ENCODE measurements at regions not wholly inside any gene's neighbourhood (a gene's known extent, or its start where the extent isn't known, plus 50 kb on each side); places are given as distances from the start of the nearest gene placed in this dataset.

DNA sequence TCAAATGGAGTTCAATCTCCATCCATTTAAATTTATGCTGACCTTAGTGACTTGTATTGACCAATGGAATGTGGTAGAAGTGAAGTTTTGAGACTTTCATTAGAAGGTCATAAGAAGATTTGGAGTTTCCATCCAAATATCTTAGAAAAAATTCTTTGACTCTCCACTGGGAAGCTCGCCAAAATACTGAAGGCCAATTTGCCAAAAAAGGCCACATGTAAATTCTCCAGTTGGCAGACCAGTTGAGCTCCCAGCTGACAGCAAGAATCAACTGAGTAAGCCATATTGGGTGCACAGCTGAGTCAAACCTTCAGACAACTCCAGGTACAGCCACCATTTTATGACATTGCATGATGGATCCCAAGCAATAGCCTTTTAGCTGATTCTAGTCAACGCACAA lies 228.3 kb upstream of the SETBP1 start:
- Histone ChIP-seq H3K4me3 (ENCODE audit: low read length in 2 of 2) (no peak overlapping the region), H2BK120ac (ENCODE audit: low read depth, low read length) (no peak overlapping the region), H3K27ac (replicated peaks; ENCODE audit: low read length) (no peak overlapping the region), H3K36me3 (replicated peaks in 1 of 2; ENCODE audit: control insufficient read depth in 2 of 2, insufficient read depth in 2 of 2, low read length in 2 of 2) (no peaks in the 10 kb centered on the region), H4K91ac (ENCODE audit: low read depth, low read length, poor library complexity) (no peak overlapping the region), H2AFZ (ENCODE audit: low read length) (no peak overlapping the region), H3K4me2 (ENCODE audit: insufficient read depth, low read length, poor library complexity, severe bottlenecking) (no peak overlapping the region), H2BK15ac (ENCODE audit: low read length) (no peak overlapping the region), H3K4ac (ENCODE audit: low read length) (no peak overlapping the region), H3K23ac (ENCODE audit: low read depth, low read length, poor library complexity) (no peak overlapping the region), H3K9me3 (replicated peaks in 1 of 2; ENCODE audit: control insufficient read depth in 2 of 2, insufficient read depth in 1 of 2, low read depth in 1 of 2, low read length in 2 of 2) (no peaks in the 10 kb centered on the region), H3K9ac (ENCODE audit: low read depth, low read length, poor library complexity) (no peak overlapping the region), H3K79me1 (ENCODE audit: low read depth, low read length) (no peaks in the 10 kb centered on the region), H3K27me3 (ENCODE audit: control insufficient read depth in 3 of 3, insufficient read depth in 3 of 3, low read depth in 1 of 3, low read length in 3 of 3) (peaks cover 0 to 3% (median 0%) of the 10 kb centered on the region in 3 experiments), H2BK12ac (ENCODE audit: low read length) (no peak overlapping the region), H4K8ac (ENCODE audit: low read depth, low read length) (no peak overlapping the region), H2AK5ac (ENCODE audit: low read depth, low read length) (no peak overlapping the region), H3K4me1 (ENCODE audit: control insufficient read depth in 2 of 2, insufficient read depth in 1 of 2, low read depth in 1 of 2, low read length in 2 of 2) (peaks cover 0 to 4% of the 10 kb centered on the region in 2 donors), H3K14ac (ENCODE audit: low read length) (no peak overlapping the region), H3K18ac (ENCODE audit: low read length) (no peak overlapping the region), H2BK5ac (ENCODE audit: low read length) (no peak overlapping the region)
- no peak for DNase-seq (ENCODE audit: low spot score)
- no CpG with 5 or more reads among the region's 2 CpGs for WGBS, 2 donors (ENCODE audit: extremely low coverage in 2 of 2, insufficient read length in 2 of 2, insufficient replicate concordance in 1 of 2)

DNA sequence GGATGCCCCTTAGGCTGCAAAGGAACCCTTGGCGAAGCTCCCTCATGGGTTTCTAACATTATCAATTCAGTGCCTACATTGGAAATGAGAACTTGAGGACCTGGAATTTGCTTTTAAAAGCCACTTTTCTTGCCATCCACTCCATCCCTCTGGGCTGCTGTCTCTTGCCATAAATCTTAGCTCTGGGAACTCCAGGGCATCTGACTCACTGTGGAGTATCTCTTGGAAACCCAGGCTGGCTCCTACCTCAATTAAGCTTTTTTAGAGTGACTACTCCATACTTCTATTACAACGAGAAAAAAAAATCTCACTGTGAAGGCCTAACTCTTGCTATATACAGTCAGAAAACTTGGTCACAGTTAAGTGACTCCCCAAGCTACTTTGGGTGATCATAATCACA lies 227.2 kb upstream of the SETBP1 start:
- DNase-seq (ENCODE audit: low spot score): no peak
- H2BK5ac ChIP-seq (ENCODE audit: low read length): no peak overlapping the region
- no peak overlapping the region for H4K8ac ChIP-seq (ENCODE audit: low read depth, low read length)
- H2BK12ac ChIP-seq (ENCODE audit: low read length): no peak overlapping the region
- H3K4me3 ChIP-seq (ENCODE audit: low read length in 2 of 2): no peak overlapping the region
- no peak overlapping the region for H3K4ac ChIP-seq (ENCODE audit: low read length)
- H3K14ac ChIP-seq (ENCODE audit: low read length): no peak overlapping the region
- no peak overlapping the region for H3K4me2 ChIP-seq (ENCODE audit: insufficient read depth, low read length, poor library complexity, severe bottlenecking)
- H3K23ac ChIP-seq (ENCODE audit: low read depth, low read length, poor library complexity): no peak overlapping the region
- H2AK5ac ChIP-seq (ENCODE audit: low read depth, low read length): no peak overlapping the region
- no peaks in the 10 kb centered on the region for H3K9me3 ChIP-seq (replicated peaks in 1 of 2; ENCODE audit: control insufficient read depth in 2 of 2, insufficient read depth in 1 of 2, low read depth in 1 of 2, low read length in 2 of 2)
- H2BK120ac ChIP-seq (ENCODE audit: low read depth, low read length): no peak overlapping the region
- H3K36me3 ChIP-seq (replicated peaks in 1 of 2; ENCODE audit: control insufficient read depth in 2 of 2, insufficient read depth in 2 of 2, low read length in 2 of 2): no peaks in the 10 kb centered on the region
- no peak overlapping the region for H2BK15ac ChIP-seq (ENCODE audit: low read length)
- no peak overlapping the region for H3K27ac ChIP-seq (replicated peaks; ENCODE audit: low read length)
- H3K4me1 ChIP-seq (ENCODE audit: control insufficient read depth in 2 of 2, insufficient read depth in 1 of 2, low read depth in 1 of 2, low read length in 2 of 2): peaks cover 0 to 4% of the 10 kb centered on the region in 2 donors
- H3K79me1 ChIP-seq (ENCODE audit: low read depth, low read length): no peaks in the 10 kb centered on the region
- H3K18ac ChIP-seq (ENCODE audit: low read length): no peak overlapping the region
- H4K91ac ChIP-seq (ENCODE audit: low read depth, low read length, poor library complexity): no peak overlapping the region
- no CpG with 5 or more reads among the region's 2 CpGs for WGBS, 2 donors (ENCODE audit: extremely low coverage in 2 of 2, insufficient read length in 2 of 2, insufficient replicate concordance in 1 of 2)
- no peak overlapping the region for H3K9ac ChIP-seq (ENCODE audit: low read depth, low read length, poor library complexity)
- H3K27me3 ChIP-seq (ENCODE audit: control insufficient read depth in 3 of 3, insufficient read depth in 3 of 3, low read depth in 1 of 3, low read length in 3 of 3): peaks cover 0 to 2% (median 0%) of the 10 kb centered on the region in 3 experiments
- H2AFZ ChIP-seq (ENCODE audit: low read length): no peak overlapping the region

DNA sequence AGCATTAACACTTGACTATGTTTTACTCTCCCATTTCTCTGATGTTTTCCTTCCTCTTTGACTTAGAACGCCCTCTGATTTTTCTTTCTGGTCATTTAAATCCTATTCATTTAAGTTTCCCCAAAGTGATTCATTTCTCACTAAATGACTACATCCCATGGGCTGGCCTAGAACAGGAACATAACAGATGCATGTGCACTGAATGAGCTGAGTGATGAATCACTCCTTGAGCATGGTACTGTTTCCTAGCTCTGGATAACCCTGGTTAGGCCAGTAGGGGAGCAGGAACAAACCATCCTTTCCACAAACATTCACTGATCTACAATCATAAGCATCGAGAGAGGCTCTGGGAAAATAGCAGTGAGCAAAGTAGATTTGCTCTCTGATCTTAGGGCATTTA lies 221.9 kb upstream of the SETBP1 start:
- H3K4me2 ChIP-seq (ENCODE audit: insufficient read depth, low read length, poor library complexity, severe bottlenecking): no peak overlapping the region
- H3K14ac ChIP-seq (ENCODE audit: low read length): no peak overlapping the region
- no peak overlapping the region for H2BK5ac ChIP-seq (ENCODE audit: low read length)
- H3K36me3 ChIP-seq (replicated peaks in 1 of 2; ENCODE audit: control insufficient read depth in 2 of 2, insufficient read depth in 2 of 2, low read length in 2 of 2): no peaks in the 10 kb centered on the region
- H3K9me3 ChIP-seq (replicated peaks in 1 of 2; ENCODE audit: control insufficient read depth in 2 of 2, insufficient read depth in 1 of 2, low read depth in 1 of 2, low read length in 2 of 2): no peaks in the 10 kb centered on the region
- no peak overlapping the region for H4K91ac ChIP-seq (ENCODE audit: low read depth, low read length, poor library complexity)
- H2BK120ac ChIP-seq (ENCODE audit: low read depth, low read length): no peak overlapping the region
- H2BK15ac ChIP-seq (ENCODE audit: low read length): no peak overlapping the region
- no peak overlapping the region for H3K18ac ChIP-seq (ENCODE audit: low read length)
- no peak overlapping the region for H2AFZ ChIP-seq (ENCODE audit: low read length)
- no peaks in the 10 kb centered on the region for H3K79me1 ChIP-seq (ENCODE audit: low read depth, low read length)
- H2BK12ac ChIP-seq (ENCODE audit: low read length): no peak overlapping the region
- H4K8ac ChIP-seq (ENCODE audit: low read depth, low read length): no peak overlapping the region
- H3K9ac ChIP-seq (ENCODE audit: low read depth, low read length, poor library complexity): no peak overlapping the region
- H3K4me3 ChIP-seq (ENCODE audit: low read length in 2 of 2): no peak overlapping the region
- no peak for DNase-seq (ENCODE audit: low spot score)
- no peak overlapping the region for H3K23ac ChIP-seq (ENCODE audit: low read depth, low read length, poor library complexity)
- H3K4me1 ChIP-seq (ENCODE audit: control insufficient read depth in 2 of 2, insufficient read depth in 1 of 2, low read depth in 1 of 2, low read length in 2 of 2): no peaks in the 10 kb centered on the region
- no peak overlapping the region for H3K27ac ChIP-seq (replicated peaks; ENCODE audit: low read length)
- no peaks in the 10 kb centered on the region for H3K27me3 ChIP-seq (ENCODE audit: control insufficient read depth in 3 of 3, insufficient read depth in 3 of 3, low read depth in 1 of 3, low read length in 3 of 3)
- no CpG with 5 or more reads among the region's 2 CpGs for WGBS, 2 donors (ENCODE audit: extremely low coverage in 2 of 2, insufficient read length in 2 of 2, insufficient replicate concordance in 1 of 2)
- H3K4ac ChIP-seq (ENCODE audit: low read length): no peak overlapping the region
- H2AK5ac ChIP-seq (ENCODE audit: low read depth, low read length): no peak overlapping the region

DNA sequence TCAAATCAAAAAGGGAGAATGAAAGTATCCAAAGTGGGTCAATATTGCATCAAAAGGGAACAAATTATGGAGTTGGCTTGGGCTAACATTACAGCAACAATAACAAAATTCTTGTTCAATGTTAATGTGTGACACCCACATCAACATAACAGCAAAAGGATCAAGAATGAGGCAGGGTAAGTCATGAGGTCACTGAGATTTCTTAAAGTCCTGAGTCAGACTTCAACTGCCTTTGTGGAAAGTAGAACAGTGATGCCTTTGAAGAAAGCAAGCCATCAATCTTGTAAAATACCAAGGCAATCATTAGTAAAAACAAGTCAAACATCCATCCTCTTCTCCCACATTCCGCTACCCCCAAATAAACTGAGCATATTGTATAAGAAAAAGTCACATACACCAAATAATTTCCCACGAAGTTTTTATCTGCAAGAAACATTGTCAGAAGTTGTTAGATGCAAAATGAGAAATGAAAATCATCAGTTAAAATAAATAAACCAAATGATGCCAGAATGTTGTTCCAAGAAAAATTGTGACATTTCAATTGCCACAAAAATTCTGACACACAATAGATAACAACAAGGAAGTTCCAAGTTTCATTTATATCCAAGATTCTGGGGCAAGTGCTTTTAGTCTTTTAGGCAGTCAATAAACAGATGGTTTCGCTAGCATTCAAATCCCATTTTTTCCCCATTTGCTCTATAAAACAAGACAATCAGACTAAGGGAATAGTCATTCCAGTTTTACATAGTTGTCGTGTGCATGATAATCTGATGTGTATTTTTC lies 216.1 kb upstream of the SETBP1 start:
- WGBS, 2 donors (ENCODE audit: extremely low coverage in 2 of 2, insufficient read length in 2 of 2, insufficient replicate concordance in 1 of 2): 100% methylated on average over 1 of the region's 4 CpGs; no CpG with 5 or more reads in 1 of the 2 donors
- DNase-seq (ENCODE audit: low spot score): peak; percentile 8

More for the DNA sequence above, 216.1 kb upstream of the SETBP1 start:
- Histone ChIP-seq H2BK12ac (ENCODE audit: low read length) (no peak overlapping the region), H4K91ac (ENCODE audit: low read depth, low read length, poor library complexity) (no peak overlapping the region), H3K4ac (ENCODE audit: low read length) (no peak overlapping the region), H3K14ac (ENCODE audit: low read length) (no peak overlapping the region), H3K23ac (ENCODE audit: low read depth, low read length, poor library complexity) (no peak overlapping the region), H3K9me3 (replicated peaks in 1 of 2; ENCODE audit: control insufficient read depth in 2 of 2, insufficient read depth in 1 of 2, low read depth in 1 of 2, low read length in 2 of 2) (no peaks in the 10 kb centered on the region), H3K9ac (ENCODE audit: low read depth, low read length, poor library complexity) (no peak overlapping the region), H4K8ac (ENCODE audit: low read depth, low read length) (no peak overlapping the region), H2BK120ac (ENCODE audit: low read depth, low read length) (no peak overlapping the region), H3K27me3 (ENCODE audit: control insufficient read depth in 3 of 3, insufficient read depth in 3 of 3, low read depth in 1 of 3, low read length in 3 of 3) (no peaks in the 10 kb centered on the region), H3K79me1 (ENCODE audit: low read depth, low read length) (no peaks in the 10 kb centered on the region), H3K4me1 (ENCODE audit: control insufficient read depth in 2 of 2, insufficient read depth in 1 of 2, low read depth in 1 of 2, low read length in 2 of 2) (peaks cover 2 to 14% of the 10 kb centered on the region in 2 donors), H3K4me2 (ENCODE audit: insufficient read depth, low read length, poor library complexity, severe bottlenecking) (no peak overlapping the region), H3K27ac (replicated peaks; ENCODE audit: low read length) (no peak overlapping the region), H2AFZ (ENCODE audit: low read length) (no peak overlapping the region), H3K36me3 (replicated peaks in 1 of 2; ENCODE audit: control insufficient read depth in 2 of 2, insufficient read depth in 2 of 2, low read length in 2 of 2) (no peaks in the 10 kb centered on the region), H2AK5ac (ENCODE audit: low read depth, low read length) (no peak overlapping the region), H2BK15ac (ENCODE audit: low read length) (no peak overlapping the region), H2BK5ac (ENCODE audit: low read length) (no peak overlapping the region), H3K4me3 (ENCODE audit: low read length in 2 of 2) (no peak overlapping the region), H3K18ac (ENCODE audit: low read length) (no peak overlapping the region)
